HepG2 (cell line): ENCODE measurements at regions not wholly inside any gene's neighbourhood (a gene's known extent, or its start where the extent isn't known, plus 50 kb on each side); places are given as distances from the start of the nearest gene placed in this dataset.

ENCODE experiments used
- FOXJ3 ChIP-seq: sonication (generic); formaldehyde crosslinking; IDR thresholded peaks from 2 replicates; pipeline ENCODE4 v1.4.0; 2020; ENCODE audit warnings: missing genetic modification reagents, mild to moderate bottlenecking, borderline replicate concordance
- NR0B2 ChIP-seq: sonication (generic); formaldehyde crosslinking; IDR thresholded peaks from 2 replicates; pipeline ENCODE4 v1.4.0; 2020; ENCODE audit warnings: mild to moderate bottlenecking, missing genetic modification reagents
- TAF1 ChIP-seq: sonication (generic); formaldehyde crosslinking; IDR thresholded peaks from 2 replicates; pipeline ENCODE4 v1.4.0; 2020; ENCODE audit warnings: missing genetic modification reagents
- TFAP4 ChIP-seq: sonication (generic); IDR thresholded peaks from 2 replicates; pipeline ENCODE4 v1.6.1; 2016; ENCODE audit warnings: low read depth, borderline replicate concordance
- ZFAT ChIP-seq: sonication (generic); formaldehyde crosslinking; conservative IDR thresholded peaks from 2 replicates; pipeline ENCODE4 v1.8.1; 2023; ENCODE audit warnings: missing genetic modification reagents, inconsistent platforms
- ZSCAN9 ChIP-seq: IDR thresholded peaks from 2 replicates; pipeline ENCODE4 v1.6.1; 2016; ENCODE audit warnings: borderline replicate concordance
- TF ChIP-seq, protein P1 (sequence below): sonication (generic); formaldehyde crosslinking; IDR thresholded peaks from 2 replicates; pipeline ENCODE4 v1.5.0; 2020; ENCODE audit warnings: mild to moderate bottlenecking, missing genetic modification reagents
- TF ChIP-seq, protein P2 (sequence below), 2 experiments: fragments of 450-650 bp in 1 of 2; sonication (generic) in 1 of 2; formaldehyde crosslinking in 1 of 2; IDR thresholded peaks; 2 replicates each; pipeline versions ENCODE4 v1.6.1 to v1.8.0; 2016 to 2022; ENCODE audit warnings: antibody characterized with exemption in 1 of 2, mild to moderate bottlenecking in 1 of 2, missing genetic modification reagents in 1 of 2
- TF ChIP-seq, protein P3 (sequence below): sonication (generic); formaldehyde crosslinking; IDR thresholded peaks from 2 replicates; pipeline ENCODE4 v1.5.1; 2020; ENCODE audit warnings: missing genetic modification reagents, mild to moderate bottlenecking, borderline replicate concordance

GRCh38 chr10:113259576-113260226, 293.2 kb upstream of the HABP2 start (continued):
- TF ChIP-seq, protein P1, sequence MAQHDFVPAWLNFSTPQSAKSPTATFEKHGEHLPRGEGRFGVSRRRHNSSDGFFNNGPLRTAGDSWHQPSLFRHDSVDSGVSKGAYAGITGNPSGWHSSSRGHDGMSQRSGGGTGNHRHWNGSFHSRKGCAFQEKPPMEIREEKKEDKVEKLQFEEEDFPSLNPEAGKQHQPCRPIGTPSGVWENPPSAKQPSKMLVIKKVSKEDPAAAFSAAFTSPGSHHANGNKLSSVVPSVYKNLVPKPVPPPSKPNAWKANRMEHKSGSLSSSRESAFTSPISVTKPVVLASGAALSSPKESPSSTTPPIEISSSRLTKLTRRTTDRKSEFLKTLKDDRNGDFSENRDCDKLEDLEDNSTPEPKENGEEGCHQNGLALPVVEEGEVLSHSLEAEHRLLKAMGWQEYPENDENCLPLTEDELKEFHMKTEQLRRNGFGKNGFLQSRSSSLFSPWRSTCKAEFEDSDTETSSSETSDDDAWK (CRISPR knock-in tag): no peak
- TF ChIP-seq FOXJ3 (CRISPR knock-in tag) (no peak), TAF1 (CRISPR knock-in tag) (no peak), ZSCAN9 (no peak), NR0B2 (CRISPR knock-in tag) (no peak), TFAP4 (no peak), ZFAT (CRISPR knock-in tag) (no peak)
- TF ChIP-seq, protein P2, sequence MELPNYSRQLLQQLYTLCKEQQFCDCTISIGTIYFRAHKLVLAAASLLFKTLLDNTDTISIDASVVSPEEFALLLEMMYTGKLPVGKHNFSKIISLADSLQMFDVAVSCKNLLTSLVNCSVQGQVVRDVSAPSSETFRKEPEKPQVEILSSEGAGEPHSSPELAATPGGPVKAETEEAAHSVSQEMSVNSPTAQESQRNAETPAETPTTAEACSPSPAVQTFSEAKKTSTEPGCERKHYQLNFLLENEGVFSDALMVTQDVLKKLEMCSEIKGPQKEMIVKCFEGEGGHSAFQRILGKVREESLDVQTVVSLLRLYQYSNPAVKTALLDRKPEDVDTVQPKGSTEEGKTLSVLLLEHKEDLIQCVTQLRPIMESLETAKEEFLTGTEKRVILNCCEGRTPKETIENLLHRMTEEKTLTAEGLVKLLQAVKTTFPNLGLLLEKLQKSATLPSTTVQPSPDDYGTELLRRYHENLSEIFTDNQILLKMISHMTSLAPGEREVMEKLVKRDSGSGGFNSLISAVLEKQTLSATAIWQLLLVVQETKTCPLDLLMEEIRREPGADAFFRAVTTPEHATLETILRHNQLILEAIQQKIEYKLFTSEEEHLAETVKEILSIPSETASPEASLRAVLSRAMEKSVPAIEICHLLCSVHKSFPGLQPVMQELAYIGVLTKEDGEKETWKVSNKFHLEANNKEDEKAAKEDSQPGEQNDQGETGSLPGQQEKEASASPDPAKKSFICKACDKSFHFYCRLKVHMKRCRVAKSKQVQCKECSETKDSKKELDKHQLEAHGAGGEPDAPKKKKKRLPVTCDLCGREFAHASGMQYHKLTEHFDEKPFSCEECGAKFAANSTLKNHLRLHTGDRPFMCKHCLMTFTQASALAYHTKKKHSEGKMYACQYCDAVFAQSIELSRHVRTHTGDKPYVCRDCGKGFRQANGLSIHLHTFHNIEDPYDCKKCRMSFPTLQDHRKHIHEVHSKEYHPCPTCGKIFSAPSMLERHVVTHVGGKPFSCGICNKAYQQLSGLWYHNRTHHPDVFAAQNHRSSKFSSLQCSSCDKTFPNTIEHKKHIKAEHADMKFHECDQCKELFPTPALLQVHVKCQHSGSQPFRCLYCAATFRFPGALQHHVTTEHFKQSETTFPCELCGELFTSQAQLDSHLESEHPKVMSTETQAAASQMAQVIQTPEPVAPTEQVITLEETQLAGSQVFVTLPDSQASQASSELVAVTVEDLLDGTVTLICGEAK (IDR thresholded peaks at IDR 0.05): no peak
- TF ChIP-seq, protein P2 (CRISPR knock-in tag; IDR thresholded peaks at IDR 0.05): no peak
- TF ChIP-seq, protein P3, sequence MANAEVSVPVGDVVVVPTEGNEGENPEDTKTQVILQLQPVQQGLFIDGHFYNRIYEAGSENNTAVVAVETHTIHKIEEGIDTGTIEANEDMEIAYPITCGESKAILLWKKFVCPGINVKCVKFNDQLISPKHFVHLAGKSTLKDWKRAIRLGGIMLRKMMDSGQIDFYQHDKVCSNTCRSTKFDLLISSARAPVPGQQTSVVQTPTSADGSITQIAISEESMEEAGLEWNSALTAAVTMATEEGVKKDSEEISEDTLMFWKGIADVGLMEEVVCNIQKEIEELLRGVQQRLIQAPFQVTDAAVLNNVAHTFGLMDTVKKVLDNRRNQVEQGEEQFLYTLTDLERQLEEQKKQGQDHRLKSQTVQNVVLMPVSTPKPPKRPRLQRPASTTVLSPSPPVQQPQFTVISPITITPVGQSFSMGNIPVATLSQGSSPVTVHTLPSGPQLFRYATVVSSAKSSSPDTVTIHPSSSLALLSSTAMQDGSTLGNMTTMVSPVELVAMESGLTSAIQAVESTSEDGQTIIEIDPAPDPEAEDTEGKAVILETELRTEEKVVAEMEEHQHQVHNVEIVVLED (CRISPR knock-in tag): no peak
